IMR-90 (cell line): ENCODE measurements at regions not wholly inside any gene's neighbourhood (a gene's known extent, or its start where the extent isn't known, plus 50 kb on each side); places are given as distances from the start of the nearest gene placed in this dataset.

ENCODE experiments used
- ATAC-seq: fragments of 200-7000 bp; cut with Tn5 transposase; 2 replicates; pipeline ENCODE4 v1.9.1; 2020; ENCODE audit warnings: low read depth, mild to moderate bottlenecking, moderate library complexity
- BruUV-seq: library from RNA; stranded (reverse); fragments of 400-500 nt; replicated peaks from 2 replicates; lab custom pipeline; 2021; lab: Mats Ljungman, UMichigan
- CTCF ChIA-PET: fragments of 300-600 bp; formaldehyde crosslinking; extraction: SDS; loops from one replicate; lab custom pipeline; 2021; ENCODE audit warnings: antibody characterized with exemption; lab: Yijun Ruan, JAX
- POLR2A ChIA-PET: fragments of 300-600 bp; sonication (Branson Sonifier 250); formaldehyde crosslinking; loops from one replicate; lab custom pipeline; 2022; ENCODE audit warnings: antibody characterized with exemption; ENCODE audit not compliant: unreplicated experiment; lab: Charles Lee
- DNase-seq: peaks from one replicate; pipeline ENCODE4 v3.0.0; 2013
- H2AFZ ChIP-seq: replicated peaks from 2 replicates; pipeline ENCODE3; 2013; ENCODE audit warnings: low read length, mild to moderate bottlenecking; ENCODE audit not compliant: poor library complexity
- H2AK5ac ChIP-seq: 2 replicates; pipeline ENCODE4 v1.6.1; 2013; ENCODE audit warnings: low read depth, low read length, inconsistent platforms
- H2AK9ac ChIP-seq: replicated peaks from 2 replicates; pipeline ENCODE3; 2013; ENCODE audit warnings: mild to moderate bottlenecking, low read depth, low read length, moderate library complexity; ENCODE audit not compliant: poor library complexity
- H2BK120ac ChIP-seq: 2 replicates; pipeline ENCODE4 v1.6.1; 2013; ENCODE audit warnings: low read depth, low read length, inconsistent platforms
- H2BK15ac ChIP-seq: 3 replicates; pipeline ENCODE4 v1.6.1; 2013; ENCODE audit warnings: low read depth, low read length, inconsistent platforms
- H2BK20ac ChIP-seq: 2 replicates; pipeline ENCODE4 v1.6.1; 2013; ENCODE audit warnings: low read depth, mild to moderate bottlenecking, inconsistent platforms, low read length, moderate library complexity
- H2BK5ac ChIP-seq: 2 replicates; pipeline ENCODE4 v1.6.1; 2013; ENCODE audit warnings: mild to moderate bottlenecking, low read depth, low read length, inconsistent platforms; ENCODE audit not compliant: poor library complexity, severe bottlenecking
- H3K14ac ChIP-seq: replicated peaks from 2 replicates; pipeline ENCODE4 v1.6.1; 2013; ENCODE audit warnings: low read depth, low read length, inconsistent platforms
- H3K18ac ChIP-seq: 2 replicates; pipeline ENCODE4 v1.6.1; 2013; ENCODE audit warnings: low read depth, low read length, control low read depth
- H3K23ac ChIP-seq: 2 replicates; pipeline ENCODE4 v1.6.1; 2013; ENCODE audit warnings: low read depth, low read length, inconsistent platforms
- H3K27ac ChIP-seq: 2 replicates; pipeline ENCODE4 v1.5.1; 2013; ENCODE audit warnings: mild to moderate bottlenecking, control low read depth, low read length; ENCODE audit not compliant: insufficient read depth
- H3K27me3 ChIP-seq: 2 replicates; pipeline ENCODE4 v1.6.1; 2013; ENCODE audit warnings: low read length; ENCODE audit not compliant: control insufficient read depth, insufficient read depth
- H3K36me3 ChIP-seq: 2 replicates; pipeline ENCODE4 v1.6.1; 2013; ENCODE audit warnings: low read length, mixed read lengths; ENCODE audit not compliant: control insufficient read depth, insufficient read depth
- H3K4ac ChIP-seq: 2 replicates; pipeline ENCODE4 v1.6.1; 2013; ENCODE audit warnings: low read depth, low read length, inconsistent platforms
- H3K4me1 ChIP-seq: 2 replicates; pipeline ENCODE4 v1.6.1; 2013; ENCODE audit warnings: low read length, mixed read lengths; ENCODE audit not compliant: control insufficient read depth, insufficient read depth
- H3K4me2 ChIP-seq: 2 replicates; pipeline ENCODE4 v1.6.1; 2013; ENCODE audit warnings: low read depth, mild to moderate bottlenecking, control low read depth, low read length, moderate library complexity
- H3K4me3 ChIP-seq: 2 replicates; pipeline ENCODE4 v1.5.1; 2013; ENCODE audit warnings: low read depth, mild to moderate bottlenecking, control low read depth, low read length, moderate library complexity; ENCODE audit not compliant: insufficient read depth
- H3K56ac ChIP-seq: 2 replicates; pipeline ENCODE4 v1.6.1; 2013; ENCODE audit warnings: low read length, inconsistent platforms; ENCODE audit not compliant: insufficient read depth; ENCODE audit errors: extremely low read depth
- H3K79me1 ChIP-seq, 2 experiments: 2 replicates each; pipeline ENCODE4 v1.6.1; 2013; ENCODE audit warnings: low read length in 2 of 2, inconsistent platforms in 1 of 2, low read depth in 1 of 2
- H3K9ac ChIP-seq: 2 replicates; pipeline ENCODE4 v1.6.1; 2013; ENCODE audit warnings: low read depth, low read length, control low read depth
- H3K9me1 ChIP-seq: 2 replicates; pipeline ENCODE4 v1.6.1; 2013; ENCODE audit warnings: low read length, inconsistent platforms; ENCODE audit not compliant: insufficient read depth
- H3K9me3 ChIP-seq: 2 replicates; pipeline ENCODE4 v1.6.1; 2013; ENCODE audit warnings: low read length; ENCODE audit not compliant: control insufficient read depth, insufficient read depth
- H4K20me1 ChIP-seq: 2 replicates; pipeline ENCODE4 v1.6.1; 2013; ENCODE audit warnings: low read length, inconsistent platforms; ENCODE audit not compliant: insufficient read depth
- H4K5ac ChIP-seq: 2 replicates; pipeline ENCODE4 v1.6.1; 2013; ENCODE audit warnings: mild to moderate bottlenecking, low read depth, low read length, control low read depth
- H4K8ac ChIP-seq, 2 experiments: 2 replicates each; pipeline ENCODE4 v1.6.1; 2013; ENCODE audit warnings: low read depth in 2 of 2, low read length in 2 of 2, control low read depth in 1 of 2, inconsistent platforms in 1 of 2
- H4K91ac ChIP-seq: 2 replicates; pipeline ENCODE4 v1.6.1; 2013; ENCODE audit warnings: low read depth, low read length, inconsistent platforms; ENCODE audit not compliant: insufficient read depth
- CEBPB ChIP-seq: IDR thresholded peaks from 2 replicates; pipeline ENCODE4 v1.6.1; 2012; ENCODE audit warnings: low read depth, low read length, improper control_type of control experiment
- CHD1 ChIP-seq: IDR thresholded peaks from 2 replicates; pipeline ENCODE4 v1.6.1; 2012; ENCODE audit warnings: low read depth, low read length, improper control_type of control experiment
- FOS ChIP-seq: fragments of 150-350 bp; IDR thresholded peaks from 2 replicates; pipeline ENCODE4 v1.6.1; 2016; ENCODE audit warnings: low read depth, low read length
- MAFK ChIP-seq: IDR thresholded peaks from 2 replicates; pipeline ENCODE4 v1.6.1; 2012; ENCODE audit warnings: low read depth, low read length, improper control_type of control experiment
- MAZ ChIP-seq: IDR thresholded peaks from 2 replicates; pipeline ENCODE4 v1.6.1; 2012; ENCODE audit warnings: low read depth, mild to moderate bottlenecking, low read length, improper control_type of control experiment, moderate library complexity, borderline replicate concordance
- NFE2L2 ChIP-seq: fragments of 150-350 bp; IDR thresholded peaks from 2 replicates; pipeline ENCODE4 v1.6.1; 2016; ENCODE audit warnings: low read depth, mild to moderate bottlenecking, low read length
- RAD21 ChIP-seq: IDR thresholded peaks from 2 replicates; pipeline ENCODE4 v1.6.1; 2012; ENCODE audit warnings: low read length, improper control_type of control experiment
- RCOR1 ChIP-seq: IDR thresholded peaks from 2 replicates; pipeline ENCODE4 v1.6.1; 2012; ENCODE audit warnings: mild to moderate bottlenecking, low read length, improper control_type of control experiment; ENCODE audit not compliant: insufficient replicate concordance
- SMC3 ChIP-seq: fragments of 150-350 bp; IDR thresholded peaks from 2 replicates; pipeline ENCODE4 v1.6.1; 2016; ENCODE audit warnings: low read depth, mild to moderate bottlenecking, antibody characterized with exemption, low read length, moderate library complexity
- USF2 ChIP-seq: fragments of 150-350 bp; IDR thresholded peaks from 2 replicates; pipeline ENCODE4 v1.6.1; 2017; ENCODE audit warnings: mild to moderate bottlenecking, antibody characterized with exemption, low read length, low read depth
- WGBS, 2 experiments: methylation state at CpG; one replicate each; pipeline versions ENCODE4 v1.1.5 to v1.1.7; 2013; ENCODE audit warnings: missing lambda C conversion rate in 2 of 2; ENCODE audit not compliant: insufficient read length in 1 of 2; ENCODE audit errors: extremely low coverage in 2 of 2; 5-methylcytosine and 5-hydroxymethylcytosine counted together
- dilution Hi-C: fragments of 300-500 bp; cut with HindIII; formaldehyde crosslinking; loops from one replicate; pipeline ENCODE4 v1.14.3; 2018; ENCODE audit warnings: low sequenced_read_pairs; ENCODE audit not compliant: unreplicated experiment
- in situ Hi-C: fragments of 300-500 bp; cut with MboI; formaldehyde crosslinking; loops from 3 replicates; pipeline ENCODE4 v1.14.3; 2019; ENCODE audit warnings: low sequenced_read_pairs, inconsistent platforms, mixed read lengths
- intact Hi-C: fragments of 100-400 bp; cut with micrococcal nuclease; formaldehyde crosslinking; loops from 2 replicates; pipeline ENCODE4 v1.10.0; 2022

- Histone ChIP-seq H4K8ac (no peak overlapping the region), H3K27ac (no peak overlapping the region), H4K20me1 (no peaks in the 10 kb centered on the region), H3K56ac (no peak overlapping the region), H3K4me2 (no peak overlapping the region), H3K9me3 (no peaks in the 10 kb centered on the region), H3K4me3 (no peak overlapping the region), H3K23ac (no peak overlapping the region), H2BK20ac (no peak overlapping the region), H2BK15ac (no peak overlapping the region), H3K36me3 (no peaks in the 10 kb centered on the region), H4K91ac (no peak overlapping the region), H3K9ac (no peak overlapping the region), H3K14ac (no peak overlapping the region), H4K5ac (no peak overlapping the region), H2AK5ac (no peak overlapping the region), H2AFZ (no peak overlapping the region), H3K4me1 (no peaks in the 10 kb centered on the region), H2AK9ac (no peak overlapping the region), H3K18ac (no peak overlapping the region), H3K27me3 (no peaks in the 10 kb centered on the region), H2BK5ac (no peak overlapping the region), H3K9me1 (no peaks in the 10 kb centered on the region), H3K4ac (no peak overlapping the region), H2BK120ac (no peak overlapping the region), H3K79me1 (no peaks in the 10 kb centered on the region)
- no TSS peak for BruUV-seq
- TF ChIP-seq SMC3 (no peak), NFE2L2 (no peak), RAD21 (no peak), MAFK (no peak), USF2 (no peak), CEBPB (no peak), FOS (no peak), CHD1 (no peak), MAZ (no peak), RCOR1 (no peak)
- intact Hi-C loops = no loop called here
- no peak for ATAC-seq
- no peak for DNase-seq
- dilution Hi-C loops = no loop called here
- no CpG with 5 or more reads among the region's 2 CpGs for WGBS, 2 experiments
- in situ Hi-C loops = no loop called here
- POLR2A ChIA-PET = no interaction called here
- CTCF ChIA-PET = no interaction called here
Observed at GRCh38 chr16:63539276-63539675, 1503.0 kb upstream of the CDH8 start.
